GM19463 (cell line): ENCODE measurements at regions not wholly inside any gene's neighbourhood (a gene's known extent, or its start where the extent isn't known, plus 50 kb on each side); places are given as distances from the start of the nearest gene placed in this dataset.

Source experiments
- ATAC-seq: cut with Tn5 transposase; IDR thresholded peaks from one replicate; pipeline ENCODE4 v1.9.1; 2021; ENCODE audit warnings: mild to moderate bottlenecking, moderate library complexity; ENCODE audit not compliant: unreplicated experiment

DNA sequence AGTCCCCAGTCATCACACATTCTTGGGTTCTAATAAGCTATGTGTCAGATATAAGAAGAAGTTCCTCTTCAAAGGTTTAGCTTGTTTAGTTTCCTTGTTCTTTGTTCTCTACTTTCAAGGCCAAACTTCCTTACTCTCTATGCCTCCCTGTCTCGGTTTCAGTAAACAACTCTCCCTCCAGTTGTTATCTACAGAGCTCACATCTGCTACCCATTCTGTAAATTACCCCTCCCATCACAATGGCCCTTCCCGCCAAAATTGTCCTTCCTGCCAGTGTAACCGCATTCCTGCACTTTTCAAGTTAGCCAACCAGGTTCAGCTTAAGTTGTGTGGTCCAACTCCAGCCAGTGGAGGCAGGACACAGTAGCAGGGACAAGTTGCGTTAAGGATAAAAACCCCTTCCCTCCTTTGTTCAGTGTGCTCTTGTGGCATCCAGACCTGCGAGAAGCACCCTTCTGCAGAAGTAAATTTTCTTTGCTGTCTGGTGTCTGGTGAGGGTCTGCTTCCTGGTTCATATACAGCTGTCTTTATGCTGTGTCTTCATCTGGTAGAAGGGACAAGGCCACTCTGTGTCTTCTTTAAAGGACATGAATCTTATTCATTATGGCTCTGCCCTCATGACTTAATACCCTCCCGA is 342.1 kb upstream of the GRM7 start:
- no peak for ATAC-seq

DNA sequence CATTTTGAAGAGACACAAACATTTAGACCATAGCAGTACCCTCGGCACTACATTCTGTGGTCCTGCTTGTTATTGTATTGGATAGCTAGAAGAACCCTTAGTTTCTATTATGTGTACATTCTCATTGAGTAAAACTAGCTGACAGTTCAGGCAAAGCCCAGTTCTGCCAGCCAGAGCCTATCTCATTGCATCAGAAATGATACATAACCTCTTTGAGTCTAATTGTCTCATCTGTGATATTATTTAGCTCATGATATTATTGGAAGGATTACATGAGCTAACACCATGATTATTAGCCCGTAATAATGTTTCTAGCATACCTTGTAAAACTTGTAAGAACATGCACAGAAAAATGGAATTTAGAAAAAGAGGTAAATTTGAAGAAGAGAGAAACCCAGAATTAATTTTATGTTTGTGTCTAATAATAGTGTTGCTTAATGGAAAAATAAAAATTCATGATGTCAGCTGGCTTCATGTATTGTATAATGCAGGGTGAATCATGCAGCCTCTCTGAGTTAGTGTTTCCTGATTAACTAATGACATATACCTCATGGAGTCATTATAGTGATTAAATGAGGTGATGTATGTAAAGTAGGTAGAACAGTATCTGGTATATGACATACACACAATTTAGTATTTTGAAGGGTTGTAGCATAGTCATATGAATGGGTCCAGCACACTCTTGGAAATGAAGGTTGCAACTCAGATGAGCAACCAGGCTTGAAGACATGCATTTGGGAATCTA is 339.4 kb upstream of the GRM7 start:
- ATAC-seq = no peak

DNA sequence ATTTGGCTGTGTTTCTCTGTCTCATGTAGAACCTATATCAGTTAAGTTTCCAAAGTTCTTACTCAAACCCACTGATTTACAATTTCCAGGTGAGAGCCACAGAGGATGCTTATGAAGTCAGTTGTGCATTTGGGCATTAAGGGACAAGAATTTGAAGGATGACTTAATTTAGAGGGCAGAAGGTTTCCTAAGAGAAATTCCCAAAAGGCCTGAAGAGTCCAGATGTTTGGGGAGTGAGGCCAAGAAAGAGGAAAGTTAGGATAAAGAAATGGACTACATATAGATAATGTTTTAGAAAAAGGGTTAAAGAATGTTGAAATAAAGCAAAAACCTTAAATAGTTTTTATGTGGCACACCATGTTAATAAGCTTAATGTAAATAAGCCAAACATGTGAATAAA is 338.7 kb upstream of the GRM7 start:
- ATAC-seq = no peak

DNA sequence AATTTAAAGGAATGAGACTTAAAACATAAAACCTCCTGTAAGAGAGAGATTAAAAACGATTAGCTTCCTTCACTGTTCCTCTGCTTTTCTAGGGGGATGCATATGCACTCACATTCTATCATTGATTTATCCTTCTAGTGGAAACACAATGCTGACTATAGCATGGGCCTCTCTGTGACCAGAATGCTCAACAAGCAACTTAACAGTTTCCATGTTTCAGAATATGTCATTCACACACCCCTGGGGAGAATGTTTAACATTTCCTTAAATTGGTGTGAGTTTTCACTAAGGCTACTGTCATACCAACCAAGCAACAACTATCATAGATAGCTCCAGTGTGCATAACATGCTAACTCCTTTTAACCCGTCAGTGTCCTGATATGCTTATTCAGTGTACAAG is 337.9 kb upstream of the GRM7 start:
- no peak for ATAC-seq

DNA sequence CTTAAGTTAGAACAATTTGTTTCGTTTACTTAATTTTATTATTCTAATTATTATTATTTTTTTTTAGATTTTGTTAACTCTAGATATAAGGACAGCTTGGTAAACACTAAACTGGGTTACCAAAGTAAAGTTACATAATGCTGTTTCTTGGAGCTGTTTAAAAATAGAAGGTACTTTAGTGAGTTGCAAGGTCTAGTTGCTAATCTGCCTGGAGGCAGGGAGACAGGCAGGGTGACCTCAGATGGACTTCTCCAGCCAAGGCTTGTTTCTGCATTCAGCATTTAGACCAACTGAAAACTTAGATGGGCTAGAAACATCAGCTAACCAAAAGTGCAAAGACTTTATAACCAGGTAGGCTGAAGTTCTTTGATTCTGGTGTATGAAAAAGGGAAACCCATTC is 336.4 kb upstream of the GRM7 start:
- no peak for ATAC-seq

DNA sequence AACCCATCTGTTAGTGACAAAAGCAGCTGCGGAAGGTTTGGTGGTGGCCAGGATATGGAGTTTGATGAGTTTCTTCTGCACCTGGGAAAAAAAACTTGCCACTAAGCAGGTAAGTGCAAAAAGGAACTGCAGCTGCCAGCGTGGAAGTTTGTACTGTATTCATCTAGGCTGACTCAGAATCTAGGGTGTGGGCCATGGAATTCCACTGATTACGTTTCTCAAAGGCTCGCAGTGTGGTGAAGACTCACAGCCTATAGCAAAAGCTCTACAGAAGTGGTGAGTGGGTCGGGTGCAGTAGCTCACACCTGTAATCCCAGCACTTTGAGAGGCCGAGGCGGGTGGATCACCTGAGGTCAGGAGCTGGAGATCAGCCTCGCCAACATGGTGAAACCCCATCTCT is 334.6 kb upstream of the GRM7 start:
- ATAC-seq = no peak

DNA sequence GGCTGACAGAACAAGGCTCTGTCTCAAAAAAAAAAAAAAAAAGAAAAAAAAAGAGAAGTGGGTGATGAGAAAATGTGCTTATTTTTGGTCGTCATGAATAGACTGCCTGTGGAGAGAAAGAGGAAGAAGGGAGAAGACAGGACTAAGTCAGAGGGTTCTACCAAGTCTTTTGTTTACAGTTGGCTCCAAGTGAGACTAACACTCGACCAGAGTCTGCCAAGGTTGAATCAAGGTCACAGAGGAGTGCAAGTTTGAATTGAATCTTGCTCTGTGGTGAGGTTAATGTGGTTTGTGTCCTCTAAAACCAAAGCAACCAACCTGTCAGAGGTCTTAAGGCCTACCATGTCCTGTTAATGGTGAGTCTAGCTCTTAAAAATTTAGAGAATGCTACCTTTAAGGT is 334.1 kb upstream of the GRM7 start:
- ATAC-seq = peak; percentile 64

DNA sequence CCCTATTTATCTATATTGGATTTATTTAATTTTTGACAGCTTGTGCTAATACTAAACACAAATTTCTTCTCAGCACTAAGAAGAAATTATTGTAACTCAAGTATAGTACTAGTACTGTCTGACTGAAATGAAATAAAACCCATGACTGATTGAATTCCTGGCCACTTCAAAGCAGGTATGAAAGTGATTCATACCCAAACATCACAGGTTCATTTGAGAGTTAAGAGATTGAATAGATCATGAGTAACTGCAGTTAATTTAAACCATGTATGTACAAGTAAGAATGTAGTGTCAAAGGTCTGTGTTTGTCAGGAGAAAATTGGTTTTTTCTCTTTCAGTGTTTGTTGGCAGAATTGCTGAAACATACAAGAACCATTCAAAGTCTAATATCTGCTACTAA is 332.0 kb upstream of the GRM7 start:
- peak; percentile 57 for ATAC-seq

DNA sequence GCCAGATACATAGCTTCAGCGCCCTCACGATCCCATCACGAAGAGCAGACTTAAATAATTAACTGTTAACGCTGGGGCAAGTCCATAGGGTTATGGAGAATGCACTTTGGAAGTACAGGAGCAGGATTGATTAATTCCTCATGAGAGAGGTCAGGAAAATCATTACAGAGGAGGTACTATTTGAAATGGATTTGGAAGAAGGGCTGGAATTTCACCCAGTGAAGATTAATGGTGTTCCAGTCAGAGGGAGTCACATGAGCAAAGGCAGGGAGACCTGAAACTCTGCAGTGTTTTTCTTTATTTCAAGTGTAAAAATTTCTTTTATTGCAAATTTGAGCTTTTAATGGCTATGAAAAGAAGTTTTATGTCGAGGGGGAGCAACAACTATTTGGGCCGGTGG is 329.8 kb upstream of the GRM7 start:
- ATAC-seq = no peak

DNA sequence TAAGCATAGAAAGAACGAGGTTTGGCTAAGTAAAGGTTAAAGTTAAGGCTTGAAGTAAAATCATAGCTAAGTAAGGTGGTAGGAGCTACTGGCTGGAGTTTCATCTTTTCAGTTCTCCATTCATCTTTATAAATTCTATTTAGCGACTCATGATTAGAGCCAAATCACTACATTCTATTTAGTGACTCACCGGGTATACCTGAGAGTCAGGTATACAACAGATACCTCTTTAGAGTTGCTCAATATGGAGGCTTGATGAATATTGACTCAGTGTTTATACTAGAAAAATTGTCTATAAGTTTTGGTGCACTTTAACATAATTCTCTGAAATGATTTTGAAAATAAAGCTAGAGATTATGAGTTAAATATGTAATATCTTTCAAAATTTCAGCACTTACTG is 328.8 kb upstream of the GRM7 start:
- no peak for ATAC-seq

DNA sequence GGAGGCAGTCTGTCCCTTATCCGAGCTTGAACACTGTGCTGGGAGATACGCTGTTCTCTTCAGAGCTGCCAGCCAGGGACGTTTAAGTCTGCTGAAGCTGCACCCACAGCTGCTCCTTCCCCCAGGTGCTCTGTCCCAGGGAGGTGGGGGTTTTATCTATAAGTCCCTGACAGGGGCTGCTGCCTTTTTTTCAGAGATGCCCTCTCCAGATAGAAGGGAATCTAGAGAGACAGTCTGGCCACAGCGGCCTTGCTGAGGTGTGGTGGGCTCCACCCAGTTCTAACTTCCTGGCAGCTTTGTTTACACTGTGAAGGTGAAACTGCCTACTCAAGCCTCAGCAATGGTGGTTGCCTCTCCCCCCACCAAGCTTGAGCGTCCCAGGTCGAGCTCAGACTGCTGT is 319.9 kb upstream of the GRM7 start:
- no peak for ATAC-seq

DNA sequence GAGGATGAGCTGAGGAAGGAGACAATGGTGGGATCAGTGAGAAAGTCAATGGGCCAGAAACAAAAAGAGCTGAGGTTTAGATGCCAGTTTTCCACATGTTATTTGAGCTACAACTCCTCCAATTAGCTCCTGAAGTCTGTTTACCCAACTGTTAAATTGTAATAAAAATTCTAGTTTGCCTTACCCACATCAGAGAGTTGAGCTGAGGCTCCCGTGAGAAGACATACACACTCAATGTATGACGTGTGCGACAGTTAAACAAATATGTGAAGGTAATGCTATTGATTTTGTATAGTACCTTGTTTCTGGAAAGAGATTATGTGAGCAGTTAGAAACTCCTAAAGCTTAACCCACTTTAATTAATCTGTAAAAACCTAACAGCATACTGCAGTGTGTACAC is 318.1 kb upstream of the GRM7 start:
- ATAC-seq = no peak

DNA sequence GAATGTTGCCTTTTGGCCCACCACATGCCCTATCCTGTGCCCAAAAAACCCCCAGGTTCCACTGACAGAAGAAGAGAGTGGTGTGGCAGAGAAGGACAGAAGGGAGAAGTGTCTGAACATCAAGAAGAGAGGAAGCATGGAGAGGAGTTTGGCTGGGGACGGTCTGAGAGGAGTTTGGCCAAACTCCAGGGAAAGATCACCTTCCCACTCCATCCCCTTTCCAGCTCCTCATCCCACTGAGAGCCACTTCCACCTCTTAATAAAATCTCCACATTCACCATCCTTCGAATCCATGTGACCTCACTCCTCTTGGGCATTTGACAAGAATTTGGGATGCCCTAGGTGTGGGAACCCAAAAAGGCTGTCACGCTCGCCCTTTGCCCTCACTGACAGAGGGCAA is 311.6 kb upstream of the GRM7 start:
- ATAC-seq = no peak

DNA sequence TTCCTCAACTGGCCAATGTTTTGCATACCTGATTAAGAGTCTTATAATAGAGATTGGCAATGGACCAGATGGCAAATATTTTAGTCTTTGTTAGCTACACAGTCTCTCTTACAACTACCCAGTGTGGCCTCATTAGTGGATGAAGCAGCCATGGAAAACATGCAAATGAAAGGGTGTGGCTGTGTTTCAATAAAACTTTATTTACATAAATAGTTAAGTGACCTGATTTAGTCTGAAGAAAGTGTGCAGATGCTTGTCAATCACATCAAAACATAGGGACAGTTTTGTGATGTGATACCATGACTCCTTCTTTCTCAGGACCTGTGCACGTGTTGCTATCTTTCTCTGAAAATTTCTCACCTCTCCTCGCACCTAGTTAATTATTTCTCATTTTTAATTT is 309.8 kb upstream of the GRM7 start:
- ATAC-seq = no peak

DNA sequence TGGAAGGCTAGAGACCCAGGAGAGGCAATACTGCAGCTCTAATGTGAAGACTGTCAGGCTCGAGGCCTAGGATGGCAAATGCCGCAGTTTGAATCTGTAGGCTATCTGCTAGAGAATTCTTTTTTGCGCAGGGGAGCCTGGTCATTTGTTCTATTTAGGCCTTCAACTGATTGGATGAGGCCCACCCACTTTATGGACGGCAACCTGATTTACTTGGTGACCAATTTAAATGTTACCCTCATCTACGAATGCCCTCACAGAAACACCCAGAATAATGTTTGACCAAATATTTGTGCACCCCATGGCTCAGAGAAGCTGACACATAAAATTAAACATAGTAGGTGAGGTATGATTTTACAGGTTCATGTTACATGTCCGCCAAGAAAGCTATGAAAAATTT is 300.7 kb upstream of the GRM7 start:
- no peak for ATAC-seq

DNA sequence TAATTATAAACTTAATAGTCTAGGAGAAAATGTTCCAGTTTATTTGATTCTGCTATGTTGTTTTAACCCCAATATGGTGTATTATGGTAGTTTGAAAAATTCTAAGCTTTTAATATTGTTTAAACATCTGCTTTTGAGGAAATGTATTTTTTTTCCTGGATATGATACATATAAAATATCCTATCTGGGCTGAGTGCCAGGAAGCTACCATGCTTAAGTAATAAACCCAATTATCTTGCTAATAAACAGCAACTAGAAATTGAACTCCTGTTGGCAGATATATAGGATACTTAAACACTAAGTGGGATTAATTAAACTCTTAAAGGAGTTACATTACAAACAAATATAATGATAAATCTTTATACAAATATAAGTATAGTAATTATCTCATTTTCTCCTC is 293.7 kb upstream of the GRM7 start:
- ATAC-seq = no peak

DNA sequence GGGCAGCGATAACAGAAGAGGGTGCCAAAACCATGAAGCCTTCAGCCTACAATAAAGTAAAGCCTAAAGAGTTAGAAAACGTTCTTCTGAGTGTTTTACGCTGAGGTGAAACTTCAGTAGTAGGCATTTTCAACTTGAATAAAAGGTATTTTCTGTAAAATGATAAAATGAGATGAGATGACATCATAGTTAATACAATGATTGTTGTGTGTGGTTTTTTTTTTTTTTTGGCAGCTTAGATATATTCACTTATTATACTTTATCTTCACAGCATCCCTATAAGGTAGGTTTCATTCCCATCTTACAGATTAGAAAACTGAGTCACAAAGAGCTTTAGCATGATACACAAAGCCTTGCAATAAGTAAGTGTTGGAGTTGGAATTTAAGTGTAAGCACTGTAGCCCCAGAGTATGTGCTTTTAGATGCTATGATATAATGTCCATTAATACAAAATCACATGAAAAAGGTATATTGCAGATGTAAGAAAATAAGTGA is 291.9 kb upstream of the GRM7 start:
- ATAC-seq = no peak

DNA sequence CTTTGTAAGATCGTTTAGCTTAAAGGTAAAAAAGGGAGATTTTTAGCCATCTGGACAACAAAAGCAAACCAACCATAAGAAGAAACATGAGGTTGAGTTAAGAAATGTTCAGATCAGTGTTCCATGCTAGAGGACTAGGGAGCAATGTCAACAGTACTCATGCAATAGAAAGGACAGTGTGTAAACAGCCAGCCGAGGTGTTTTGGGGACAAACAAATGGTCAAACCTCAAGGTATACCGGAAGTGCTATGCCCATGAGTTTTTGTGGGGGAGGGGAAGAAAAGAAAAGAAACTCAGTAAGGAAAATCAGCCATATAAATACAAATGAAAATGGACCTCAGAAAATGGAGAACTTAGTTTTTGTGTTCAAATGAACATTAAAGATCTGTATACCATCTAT is 289.5 kb upstream of the GRM7 start:
- no peak for ATAC-seq

DNA sequence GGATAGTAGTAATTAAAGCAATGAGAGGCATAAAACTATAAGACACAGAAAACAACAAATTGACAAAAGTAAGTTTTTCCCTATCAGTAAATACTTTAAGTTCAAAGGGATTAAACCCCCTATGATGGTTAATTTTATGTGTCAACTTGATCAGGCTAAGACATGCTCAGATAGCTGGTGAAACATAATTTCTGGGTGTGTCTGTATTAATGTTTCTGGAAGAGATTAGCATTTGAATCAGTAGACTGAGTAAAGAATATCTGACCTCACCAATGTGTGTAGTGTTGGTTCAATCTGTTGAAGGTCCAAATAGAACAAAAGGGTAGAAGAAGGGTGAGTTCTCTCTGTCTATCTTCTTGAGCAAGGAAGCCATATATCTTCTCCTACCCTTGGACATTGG is 283.3 kb upstream of the GRM7 start:
- ATAC-seq = no peak

DNA sequence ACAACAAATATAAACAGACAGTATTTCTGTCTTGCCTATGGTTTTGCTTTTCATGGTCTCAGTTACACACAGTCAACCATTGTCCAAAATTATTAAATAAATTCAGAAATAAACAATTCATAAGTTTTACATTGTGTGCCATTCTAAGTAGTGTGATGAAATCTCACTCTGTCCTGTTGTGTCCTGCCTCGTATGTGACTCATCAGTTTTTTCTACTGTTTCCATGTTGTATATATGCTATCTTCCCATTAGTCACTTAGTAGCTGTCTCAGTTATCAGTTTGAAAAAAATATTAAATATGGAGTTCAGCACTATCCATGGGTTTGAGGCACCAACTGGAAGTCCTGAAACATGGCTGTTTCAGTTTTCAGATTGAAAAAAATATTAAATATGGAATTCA is 282.4 kb upstream of the GRM7 start:
- ATAC-seq = no peak

DNA sequence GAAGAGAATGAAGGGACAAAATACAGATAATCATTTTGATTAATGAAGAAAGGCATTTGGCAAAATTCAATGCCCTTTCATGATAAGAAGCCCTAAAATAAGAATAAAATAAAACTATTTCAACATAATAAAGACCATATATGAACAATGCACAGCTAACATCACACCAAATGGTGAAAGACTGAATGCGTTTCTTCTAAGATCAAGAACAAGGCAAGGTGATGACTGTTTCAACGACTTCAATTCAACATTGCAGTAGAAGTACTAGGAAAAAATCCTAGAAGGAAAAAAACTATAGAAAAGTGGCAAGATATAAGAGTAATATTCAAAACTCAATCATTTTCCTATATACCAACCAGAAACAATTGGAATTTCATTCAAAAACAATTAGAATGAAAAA is 280.1 kb upstream of the GRM7 start:
- ATAC-seq = no peak

DNA sequence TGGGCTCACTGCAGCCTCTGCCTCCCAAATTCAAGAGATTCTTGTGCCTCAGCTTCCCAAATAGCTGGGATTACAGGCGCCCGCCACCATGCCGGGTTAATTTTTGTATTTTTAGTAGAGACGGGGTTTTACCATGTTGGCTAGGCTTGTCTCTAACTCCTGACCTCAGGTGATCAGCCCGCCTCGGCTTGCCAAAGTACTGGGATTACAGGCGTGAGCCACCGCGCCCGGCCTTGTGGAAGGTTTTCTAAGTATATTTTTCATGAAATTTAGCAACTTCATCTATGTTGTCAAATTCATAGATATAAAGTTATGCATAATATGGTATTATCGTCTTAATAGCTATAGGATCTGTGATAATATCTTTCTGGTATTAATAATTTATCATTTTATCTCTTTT is 275.6 kb upstream of the GRM7 start:
- no peak for ATAC-seq

DNA sequence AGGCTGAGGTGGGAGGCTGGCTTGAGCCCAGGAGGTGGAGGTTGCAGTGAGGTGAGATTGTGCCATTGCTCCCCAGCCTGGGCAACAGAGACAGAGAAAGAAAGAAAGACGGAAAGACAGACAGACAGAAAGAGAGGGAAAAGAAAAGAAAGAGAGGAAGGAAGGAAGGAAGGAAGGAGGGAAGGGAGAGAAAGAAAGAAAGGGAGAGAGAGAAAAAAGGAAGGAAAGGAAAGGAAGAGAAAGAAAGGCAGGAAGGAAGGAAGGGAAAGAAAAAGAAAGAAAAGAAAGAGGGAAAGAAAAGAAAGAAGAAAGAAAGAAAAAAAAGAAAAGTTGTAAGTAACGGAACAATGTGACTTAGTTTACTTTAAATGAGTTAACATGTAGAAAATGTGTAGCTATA is 260.7 kb upstream of the GRM7 start:
- no peak for ATAC-seq
